K562 (cell line): ENCODE measurements at regions not wholly inside any gene's neighbourhood (a gene's known extent, or its start where the extent isn't known, plus 50 kb on each side); places are given as distances from the start of the nearest gene placed in this dataset.

Source experiments
- ATF3 ChIP-seq, 2 experiments: fragments of 450-650 bp in 1 of 2; sonication (generic) in 1 of 2; formaldehyde crosslinking in 1 of 2; IDR thresholded peaks in 1 of 2; conservative IDR thresholded peaks in 1 of 2; 2 replicates each; pipeline versions ENCODE4 v1.6.1 to v1.8.1; 2016 to 2023; ENCODE audit warnings: mild to moderate bottlenecking in 2 of 2, moderate library complexity in 2 of 2, inconsistent platforms in 1 of 2, missing genetic modification reagents in 1 of 2
- CEBPB ChIP-seq: fragments of 450-650 bp; IDR thresholded peaks from 2 replicates; pipeline ENCODE4 v1.6.1; 2016; ENCODE audit warnings: missing genetic modification characterization, missing compliant biosample characterization
- HOMEZ ChIP-seq: fragments of 250-450 bp; sonication (Bioruptor Pico); IDR thresholded peaks from 2 replicates; pipeline ENCODE4 v1.4.0; 2020; ENCODE audit warnings: mild to moderate bottlenecking, moderate library complexity
- LARP7 ChIP-seq: fragments of 450-650 bp; IDR thresholded peaks from 2 replicates; pipeline ENCODE4 v1.6.1; 2016
- RBFOX2 ChIP-seq: fragments of 200-400 bp; formaldehyde crosslinking; IDR thresholded peaks from 2 replicates; pipeline ENCODE4 v1.6.1; 2017; ENCODE audit warnings: low read depth, mild to moderate bottlenecking, low read length, moderate library complexity
- ZC3H4 ChIP-seq: sonication (generic); formaldehyde crosslinking; IDR thresholded peaks from 2 replicates; pipeline ENCODE4 v1.9.0; 2021; ENCODE audit warnings: missing genetic modification reagents, borderline replicate concordance

GRCh38 chr9:129402371-129402739 lies 218.5 kb downstream of the C9orf50 start:
- no peak for TF ChIP-seq LARP7
- TF ChIP-seq ATF3 (IDR thresholded peaks at IDR 0.05), result no peak
- TF ChIP-seq ATF3 (CRISPR knock-in tag; conservative IDR thresholded peaks at IDR 0.05), result no peak
- no peak for TF ChIP-seq HOMEZ (CRISPR knock-in tag)
- TF ChIP-seq ZC3H4 (CRISPR knock-in tag), result no peak
- TF ChIP-seq RBFOX2, result no peak
- no peak for TF ChIP-seq CEBPB (tag)
